ENCODE measurements at regions not wholly inside any gene's neighbourhood (a gene's known extent, or its start where the extent isn't known, plus 50 kb on each side); places are given as distances from the start of the nearest gene placed in this dataset.

DNA sequence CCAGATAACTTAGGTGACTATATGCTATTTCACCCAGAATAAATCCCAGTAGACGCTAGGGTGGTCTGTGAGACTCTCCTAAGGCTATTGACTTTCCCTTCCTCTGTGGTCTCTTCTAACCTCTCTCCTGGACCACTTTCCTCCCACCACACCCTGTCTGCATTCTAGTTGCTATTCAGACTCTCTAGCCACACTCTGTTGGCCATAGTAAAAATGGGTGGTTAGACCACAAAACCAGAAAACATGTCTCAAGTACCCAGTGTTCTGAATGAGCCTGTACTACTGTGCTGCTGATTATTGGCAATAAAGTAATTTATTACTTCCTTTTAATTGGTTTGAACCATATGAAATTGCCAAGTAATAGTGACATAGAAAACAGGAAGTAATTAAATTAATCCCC, 240.8 kb downstream of the KIF20B start:
- no peak overlapping the region for H3K4me2 ChIP-seq (ENCODE audit: low read depth, low read length, poor library complexity, severe bottlenecking)
- no peaks in the 10 kb centered on the region for H3K79me2 ChIP-seq (ENCODE audit: insufficient read depth, low read length)
- no peak overlapping the region for H3K27ac ChIP-seq (ENCODE audit: low read depth, low read length)
- no peaks in the 10 kb centered on the region for H3F3A ChIP-seq (ENCODE audit: insufficient read depth)
- no peak overlapping the region for H3K9ac ChIP-seq (ENCODE audit: low read length)
- no peak overlapping the region for H2AFZ ChIP-seq (ENCODE audit: low read depth, low read length, severe bottlenecking)
- no peaks in the 10 kb centered on the region for H3K36me3 ChIP-seq (ENCODE audit: low read length)
- no peaks in the 10 kb centered on the region for H3K27me3 ChIP-seq (ENCODE audit: low read length)
- no peaks in the 10 kb centered on the region for H3K9me3 ChIP-seq (ENCODE audit: insufficient read depth, low read length)
- H4K20me1 ChIP-seq (ENCODE audit: low read depth, low read length): no peaks in the 10 kb centered on the region
- no peak overlapping the region for H3K4me3 ChIP-seq (ENCODE audit: insufficient read depth, low read length, poor library complexity, severe bottlenecking)
- no peak for TF ChIP-seq EZH2phosphoT487 (conservative IDR thresholded peaks at IDR 0.05; ENCODE audit: low read length)
- TF ChIP-seq, protein P1, sequence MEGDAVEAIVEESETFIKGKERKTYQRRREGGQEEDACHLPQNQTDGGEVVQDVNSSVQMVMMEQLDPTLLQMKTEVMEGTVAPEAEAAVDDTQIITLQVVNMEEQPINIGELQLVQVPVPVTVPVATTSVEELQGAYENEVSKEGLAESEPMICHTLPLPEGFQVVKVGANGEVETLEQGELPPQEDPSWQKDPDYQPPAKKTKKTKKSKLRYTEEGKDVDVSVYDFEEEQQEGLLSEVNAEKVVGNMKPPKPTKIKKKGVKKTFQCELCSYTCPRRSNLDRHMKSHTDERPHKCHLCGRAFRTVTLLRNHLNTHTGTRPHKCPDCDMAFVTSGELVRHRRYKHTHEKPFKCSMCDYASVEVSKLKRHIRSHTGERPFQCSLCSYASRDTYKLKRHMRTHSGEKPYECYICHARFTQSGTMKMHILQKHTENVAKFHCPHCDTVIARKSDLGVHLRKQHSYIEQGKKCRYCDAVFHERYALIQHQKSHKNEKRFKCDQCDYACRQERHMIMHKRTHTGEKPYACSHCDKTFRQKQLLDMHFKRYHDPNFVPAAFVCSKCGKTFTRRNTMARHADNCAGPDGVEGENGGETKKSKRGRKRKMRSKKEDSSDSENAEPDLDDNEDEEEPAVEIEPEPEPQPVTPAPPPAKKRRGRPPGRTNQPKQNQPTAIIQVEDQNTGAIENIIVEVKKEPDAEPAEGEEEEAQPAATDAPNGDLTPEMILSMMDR (IDR thresholded peaks at IDR 0.05; ENCODE audit: insufficient read depth, low read length, poor library complexity, severe bottlenecking): no peak
- no peaks in the 10 kb centered on the region for H3K9me2 ChIP-seq (replicated peaks; ENCODE audit: insufficient read depth, low read length)

DNA sequence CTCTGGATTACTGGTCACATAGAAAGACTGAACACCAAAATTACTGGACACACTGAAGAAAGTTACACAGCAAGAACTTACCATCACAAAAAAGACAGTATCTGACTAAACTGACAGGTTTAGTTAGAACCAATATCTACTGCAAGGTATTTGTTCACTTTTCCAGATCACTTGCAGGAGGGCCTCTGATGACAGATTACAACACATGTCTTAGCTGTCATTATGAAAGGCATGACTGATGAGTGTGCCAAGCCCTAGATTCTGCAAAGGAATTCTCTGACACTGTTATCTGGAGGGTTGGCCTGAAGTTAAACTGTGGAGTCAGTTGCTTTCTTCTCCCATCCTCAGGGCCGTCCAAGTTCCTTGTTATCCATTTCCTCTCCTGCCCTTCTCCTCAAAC, 242.7 kb downstream of the KIF20B start:
- no peak overlapping the region for H3K27ac ChIP-seq (ENCODE audit: low read depth, low read length)
- no peaks in the 10 kb centered on the region for H4K20me1 ChIP-seq (ENCODE audit: low read depth, low read length)
- H3K9me3 ChIP-seq (ENCODE audit: insufficient read depth, low read length): no peaks in the 10 kb centered on the region
- H3K9me2 ChIP-seq (replicated peaks; ENCODE audit: insufficient read depth, low read length): no peaks in the 10 kb centered on the region
- H3K4me2 ChIP-seq (ENCODE audit: low read depth, low read length, poor library complexity, severe bottlenecking): no peak overlapping the region
- H3K4me3 ChIP-seq (ENCODE audit: insufficient read depth, low read length, poor library complexity, severe bottlenecking): no peak overlapping the region
- H3K36me3 ChIP-seq (ENCODE audit: low read length): no peaks in the 10 kb centered on the region
- no peak overlapping the region for H3K9ac ChIP-seq (ENCODE audit: low read length)
- TF ChIP-seq, protein P1 (IDR thresholded peaks at IDR 0.05; ENCODE audit: insufficient read depth, low read length, poor library complexity, severe bottlenecking): no peak
- no peak for TF ChIP-seq EZH2phosphoT487 (conservative IDR thresholded peaks at IDR 0.05; ENCODE audit: low read length)
- no peaks in the 10 kb centered on the region for H3F3A ChIP-seq (ENCODE audit: insufficient read depth)
- no peaks in the 10 kb centered on the region for H3K27me3 ChIP-seq (ENCODE audit: low read length)
- H2AFZ ChIP-seq (ENCODE audit: low read depth, low read length, severe bottlenecking): no peak overlapping the region
- H3K79me2 ChIP-seq (ENCODE audit: insufficient read depth, low read length): no peaks in the 10 kb centered on the region

DNA sequence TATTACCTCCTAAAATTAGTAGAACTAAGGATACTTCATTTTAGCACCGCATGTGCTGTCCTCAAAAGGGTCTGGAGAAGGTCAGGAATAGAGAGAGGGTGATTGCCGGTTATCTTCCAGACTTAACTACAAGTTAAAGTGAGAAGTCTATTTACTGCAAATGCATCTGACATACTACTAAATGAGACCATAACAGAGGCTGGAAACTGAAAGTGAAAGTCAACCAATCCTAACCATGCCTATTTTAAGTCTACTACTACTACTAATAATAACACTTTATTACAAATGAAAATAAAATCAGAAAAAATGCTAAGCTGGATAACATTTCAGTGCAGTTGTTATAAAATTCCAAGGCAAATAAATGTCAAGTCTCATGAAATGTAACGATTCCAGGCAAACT, 244.7 kb downstream of the KIF20B start:
- Histone ChIP-seq H3K4me3 (ENCODE audit: insufficient read depth, low read length, poor library complexity, severe bottlenecking) (no peak overlapping the region), H3F3A (ENCODE audit: insufficient read depth) (no peaks in the 10 kb centered on the region), H2AFZ (ENCODE audit: low read depth, low read length, severe bottlenecking) (no peak overlapping the region), H3K36me3 (ENCODE audit: low read length) (no peaks in the 10 kb centered on the region), H3K27ac (ENCODE audit: low read depth, low read length) (no peak overlapping the region), H3K9me3 (ENCODE audit: insufficient read depth, low read length) (no peaks in the 10 kb centered on the region), H3K79me2 (ENCODE audit: insufficient read depth, low read length) (no peaks in the 10 kb centered on the region), H3K9ac (ENCODE audit: low read length) (no peak overlapping the region), H3K4me2 (ENCODE audit: low read depth, low read length, poor library complexity, severe bottlenecking) (no peak overlapping the region), H3K9me2 (replicated peaks; ENCODE audit: insufficient read depth, low read length) (no peaks in the 10 kb centered on the region), H3K27me3 (ENCODE audit: low read length) (no peaks in the 10 kb centered on the region), H4K20me1 (ENCODE audit: low read depth, low read length) (no peaks in the 10 kb centered on the region)
- no peak for TF ChIP-seq EZH2phosphoT487 (conservative IDR thresholded peaks at IDR 0.05; ENCODE audit: low read length)
- TF ChIP-seq, protein P1 (IDR thresholded peaks at IDR 0.05; ENCODE audit: insufficient read depth, low read length, poor library complexity, severe bottlenecking): no peak

Data from SU-DHL-6 (cell line).